GM06990 (cell line): ENCODE measurements at regions not wholly inside any gene's neighbourhood (a gene's known extent, or its start where the extent isn't known, plus 50 kb on each side); places are given as distances from the start of the nearest gene placed in this dataset.

Experiments
- DNase-seq: peaks from one replicate; pipeline ENCODE4 v3.0.0-alpha.2; 2011; ENCODE audit not compliant: insufficient read length; ENCODE audit errors: extremely low read depth
- H3K27me3 ChIP-seq: replicated peaks from 2 replicates; pipeline ENCODE4 v1.6.0; 2011; ENCODE audit warnings: low read length; ENCODE audit not compliant: control insufficient read depth, insufficient read depth
- H3K36me3 ChIP-seq: 2 replicates; pipeline ENCODE4 v1.5.1; 2011; ENCODE audit warnings: low read length; ENCODE audit not compliant: control insufficient read depth, insufficient read depth
- H3K4me3 ChIP-seq: replicated peaks from 2 replicates; pipeline ENCODE4 v1.5.1; 2011; ENCODE audit warnings: low read depth, mild to moderate bottlenecking, control low read depth, low read length
- CTCF ChIP-seq: IDR thresholded peaks from 2 replicates; pipeline ENCODE4 v1.5.1; 2011; ENCODE audit warnings: low read length, control low read depth, mild to moderate bottlenecking, inconsistent platforms; ENCODE audit not compliant: insufficient read depth, poor library complexity, severe bottlenecking

- Histone ChIP-seq H3K27me3 (peaks cover 1% of the 10 kb centered on the region; the same call in 1 of the 2 replicates), H3K4me3 (no peak overlapping the region), H3K36me3 (no peaks in the 10 kb centered on the region)
- no peak for TF ChIP-seq CTCF
- no peak for DNase-seq
Measured at GRCh38 chr20:21570285-21570992, 56.6 kb upstream of the NKX2-2 start.

- no peak overlapping the region for H3K4me3 ChIP-seq
- no peak for DNase-seq
- no peaks in the 10 kb centered on the region for H3K36me3 ChIP-seq
- peaks cover 1% of the 10 kb centered on the region; the same call in 1 of the 2 replicates for H3K27me3 ChIP-seq
- no peak for TF ChIP-seq CTCF
Measured at GRCh38 chr20:21569586-21569985, 55.7 kb upstream of the NKX2-2 start.

- no peak overlapping the region for H3K4me3 ChIP-seq
- no peak for DNase-seq
- TF ChIP-seq CTCF, result no peak
- no peaks in the 10 kb centered on the region for H3K27me3 ChIP-seq
- H3K36me3 ChIP-seq, result no peaks in the 10 kb centered on the region
Measured at GRCh38 chr20:21564127-21564773, 50.4 kb upstream of the NKX2-2 start.
